ENCODE measurements at regions not wholly inside any gene's neighbourhood (a gene's known extent, or its start where the extent isn't known, plus 50 kb on each side); places are given as distances from the start of the nearest gene placed in this dataset.

GRCh38 chr12:25320123-25321006, 69.6 kb upstream of the KRAS start:
- TF ChIP-seq CTCF (IDR thresholded peaks at IDR 0.05; ENCODE audit: low read depth, low read length, missing input control) (no peak), RAD21 (IDR thresholded peaks at IDR 0.05) (no peak), FOXA1 (IDR thresholded peaks at IDR 0.05) (no peak), TAF1 (conservative IDR thresholded peaks at IDR 0.05) (no peak), REST (IDR thresholded peaks at IDR 0.05) (no peak), YY1 (IDR thresholded peaks at IDR 0.05) (no peak), JUND (IDR thresholded peaks at IDR 0.05) (no peak), GABPA (IDR thresholded peaks at IDR 0.05 in 1 of 2, conservative IDR thresholded peaks at IDR 0.05 in 1 of 2) (no peak), NR2F2 (IDR thresholded peaks at IDR 0.05) (no peak), SP1 (IDR thresholded peaks at IDR 0.05) (no peak), EGR1 (IDR thresholded peaks at IDR 0.05; ENCODE audit: low read depth in 2 of 2) (no peak)
- TF ChIP-seq, protein P1, sequence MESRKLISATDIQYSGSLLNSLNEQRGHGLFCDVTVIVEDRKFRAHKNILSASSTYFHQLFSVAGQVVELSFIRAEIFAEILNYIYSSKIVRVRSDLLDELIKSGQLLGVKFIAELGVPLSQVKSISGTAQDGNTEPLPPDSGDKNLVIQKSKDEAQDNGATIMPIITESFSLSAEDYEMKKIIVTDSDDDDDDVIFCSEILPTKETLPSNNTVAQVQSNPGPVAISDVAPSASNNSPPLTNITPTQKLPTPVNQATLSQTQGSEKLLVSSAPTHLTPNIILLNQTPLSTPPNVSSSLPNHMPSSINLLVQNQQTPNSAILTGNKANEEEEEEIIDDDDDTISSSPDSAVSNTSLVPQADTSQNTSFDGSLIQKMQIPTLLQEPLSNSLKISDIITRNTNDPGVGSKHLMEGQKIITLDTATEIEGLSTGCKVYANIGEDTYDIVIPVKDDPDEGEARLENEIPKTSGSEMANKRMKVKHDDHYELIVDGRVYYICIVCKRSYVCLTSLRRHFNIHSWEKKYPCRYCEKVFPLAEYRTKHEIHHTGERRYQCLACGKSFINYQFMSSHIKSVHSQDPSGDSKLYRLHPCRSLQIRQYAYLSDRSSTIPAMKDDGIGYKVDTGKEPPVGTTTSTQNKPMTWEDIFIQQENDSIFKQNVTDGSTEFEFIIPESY (IDR thresholded peaks at IDR 0.05): no peak
- TF ChIP-seq, protein P2, sequence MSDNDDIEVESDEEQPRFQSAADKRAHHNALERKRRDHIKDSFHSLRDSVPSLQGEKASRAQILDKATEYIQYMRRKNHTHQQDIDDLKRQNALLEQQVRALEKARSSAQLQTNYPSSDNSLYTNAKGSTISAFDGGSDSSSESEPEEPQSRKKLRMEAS (IDR thresholded peaks at IDR 0.05): no peak
- TF ChIP-seq, protein P3, sequence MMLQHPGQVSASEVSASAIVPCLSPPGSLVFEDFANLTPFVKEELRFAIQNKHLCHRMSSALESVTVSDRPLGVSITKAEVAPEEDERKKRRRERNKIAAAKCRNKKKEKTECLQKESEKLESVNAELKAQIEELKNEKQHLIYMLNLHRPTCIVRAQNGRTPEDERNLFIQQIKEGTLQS (IDR thresholded peaks at IDR 0.05): no peak

All from liver (tissue), 3 donors.